ENCODE measurements at regions not wholly inside any gene's neighbourhood (a gene's known extent, or its start where the extent isn't known, plus 50 kb on each side); places are given as distances from the start of the nearest gene placed in this dataset.

DNA sequence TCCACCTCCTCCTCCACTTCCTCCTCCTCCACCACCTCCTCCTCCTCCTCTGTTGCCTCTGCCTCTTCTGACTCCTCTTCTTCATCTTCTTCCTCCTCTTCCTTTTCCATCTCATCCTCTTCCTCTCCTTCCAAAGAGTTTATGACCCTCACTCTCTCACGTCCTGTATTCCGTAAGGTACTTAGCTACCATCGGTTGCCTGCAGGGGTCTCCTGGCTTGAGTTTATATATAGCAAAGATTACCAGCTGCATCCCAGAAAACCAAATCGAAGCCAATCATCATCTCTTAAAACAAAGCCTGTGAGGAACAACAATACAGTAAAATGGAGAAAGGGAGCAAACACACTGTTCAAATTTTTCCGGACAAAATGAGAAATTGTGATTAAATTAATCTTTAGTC, 317.4 kb downstream of the C3orf38 start:
- no peak overlapping the region for H2BK5ac ChIP-seq (ENCODE audit: low read depth, low read length, poor library complexity)
- WGBS (ENCODE audit: extremely low coverage, insufficient coverage, insufficient read length): 100% methylated on average over 1 of the region's 5 CpGs

DNA sequence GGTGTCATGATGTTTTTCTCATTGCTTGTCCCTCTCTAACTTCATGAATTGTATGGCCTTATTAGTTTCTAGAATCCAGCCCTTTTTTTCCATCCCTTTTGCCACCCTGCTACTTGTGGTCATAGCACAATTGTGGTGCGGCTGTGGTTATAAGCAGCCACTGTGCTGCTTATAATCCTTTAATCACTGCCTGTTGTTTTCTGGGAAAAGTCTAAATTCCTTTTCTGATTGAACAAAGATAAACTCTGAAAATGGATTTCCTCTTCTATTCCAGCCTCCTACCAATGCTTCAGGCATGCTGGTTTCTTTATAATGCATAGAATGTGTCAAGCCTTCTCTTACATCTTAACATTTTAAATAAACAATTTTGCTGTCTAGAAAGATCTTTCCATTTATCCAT, 319.5 kb downstream of the C3orf38 start:
- WGBS (ENCODE audit: extremely low coverage, insufficient coverage, insufficient read length): no CpG with 5 or more reads among the region's 1 CpG
- Histone ChIP-seq H3K18ac (ENCODE audit: low read length) (no peak overlapping the region), H2AK5ac (ENCODE audit: low read length) (no peak overlapping the region)

More for the DNA sequence above, 317.4 kb downstream of the C3orf38 start:
- no peak overlapping the region for H3K14ac ChIP-seq (ENCODE audit: low read length)
- H2BK12ac ChIP-seq (ENCODE audit: low read length): no peak overlapping the region
- no peak overlapping the region for H3K23ac ChIP-seq (ENCODE audit: low read length)
- no peak overlapping the region for H2AFZ ChIP-seq (ENCODE audit: insufficient read depth, low read length, poor library complexity)
- no peaks in the 10 kb centered on the region for H3K79me2 ChIP-seq (ENCODE audit: control insufficient read depth, insufficient read depth, low read length, poor library complexity)
- no peak overlapping the region for H3K27ac ChIP-seq (ENCODE audit: low read depth, low read length)
- no peaks in the 10 kb centered on the region for H3K36me3 ChIP-seq (ENCODE audit: control insufficient read depth in 1 of 2, insufficient read depth in 2 of 2, low read length in 2 of 2)
- H3K27me3 ChIP-seq (ENCODE audit: insufficient read depth, low read length): no peaks in the 10 kb centered on the region
- no peak overlapping the region for H3K4me3 ChIP-seq (ENCODE audit: low read depth, low read length)
- no peak overlapping the region for H3K9ac ChIP-seq (ENCODE audit: low read length)
- H2AK5ac ChIP-seq (ENCODE audit: low read length): no peak overlapping the region
- H3K4ac ChIP-seq (ENCODE audit: low read depth, low read length): no peak overlapping the region
- H3K4me1 ChIP-seq (ENCODE audit: control insufficient read depth in 1 of 2, insufficient read depth in 2 of 2, low read length in 2 of 2): no peaks in the 10 kb centered on the region
- no peak overlapping the region for H2BK120ac ChIP-seq (ENCODE audit: insufficient read depth, low read length, poor library complexity)
- H4K91ac ChIP-seq (ENCODE audit: low read depth, low read length): no peak overlapping the region
- H3K9me3 ChIP-seq (ENCODE audit: insufficient read depth, low read depth, low read length): no peaks in the 10 kb centered on the region
- H3K79me1 ChIP-seq (ENCODE audit: low read length): no peaks in the 10 kb centered on the region
- no peak overlapping the region for H3K4me2 ChIP-seq (ENCODE audit: low read length)
- H4K8ac ChIP-seq (ENCODE audit: low read depth, low read length): no peak overlapping the region
- no peak overlapping the region for H3K18ac ChIP-seq (ENCODE audit: low read length)
- no peak overlapping the region for H4K12ac ChIP-seq (ENCODE audit: low read depth, low read length)
- no peak for DNase-seq

DNA sequence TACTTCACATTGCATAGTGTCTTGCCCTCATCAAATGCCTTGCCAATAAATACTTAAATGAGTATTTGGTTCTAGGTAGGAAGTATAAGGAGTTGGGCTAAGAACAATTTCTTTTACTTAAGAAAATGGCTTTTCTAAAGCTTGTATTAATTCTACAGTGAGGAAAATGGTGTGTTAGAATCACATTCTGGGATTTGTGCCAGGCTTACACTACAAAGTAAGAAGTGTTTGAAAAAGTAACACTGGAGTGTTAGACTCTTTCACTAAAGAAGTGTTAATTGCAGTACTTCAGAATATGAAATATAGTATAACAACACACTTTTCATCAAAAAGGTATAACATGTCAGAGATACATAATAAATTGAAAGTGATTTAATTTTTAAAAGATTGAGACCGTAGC, 328.7 kb downstream of the C3orf38 start:
- Histone ChIP-seq H3K18ac (ENCODE audit: low read length) (no peak overlapping the region), H3K14ac (ENCODE audit: low read length) (no peak overlapping the region)
- WGBS (ENCODE audit: extremely low coverage, insufficient coverage, insufficient read length): no CpG with 5 or more reads among the region's 1 CpG

More for the DNA sequence above, 319.5 kb downstream of the C3orf38 start:
- Histone ChIP-seq H3K4me3 (ENCODE audit: low read depth, low read length) (no peak overlapping the region), H3K23ac (ENCODE audit: low read length) (no peak overlapping the region), H3K4me2 (ENCODE audit: low read length) (no peak overlapping the region), H3K9me3 (ENCODE audit: insufficient read depth, low read depth, low read length) (no peaks in the 10 kb centered on the region), H3K9ac (ENCODE audit: low read length) (no peak overlapping the region), H3K36me3 (ENCODE audit: control insufficient read depth in 1 of 2, insufficient read depth in 2 of 2, low read length in 2 of 2) (no peaks in the 10 kb centered on the region), H3K14ac (ENCODE audit: low read length) (no peak overlapping the region), H3K79me2 (ENCODE audit: control insufficient read depth, insufficient read depth, low read length, poor library complexity) (no peaks in the 10 kb centered on the region), H2AFZ (ENCODE audit: insufficient read depth, low read length, poor library complexity) (no peak overlapping the region), H4K91ac (ENCODE audit: low read depth, low read length) (no peak overlapping the region), H4K12ac (ENCODE audit: low read depth, low read length) (no peak overlapping the region), H3K4ac (ENCODE audit: low read depth, low read length) (no peak overlapping the region), H3K27ac (ENCODE audit: low read depth, low read length) (no peak overlapping the region), H3K79me1 (ENCODE audit: low read length) (no peaks in the 10 kb centered on the region), H2BK5ac (ENCODE audit: low read depth, low read length, poor library complexity) (no peak overlapping the region), H4K8ac (ENCODE audit: low read depth, low read length) (no peak overlapping the region), H3K4me1 (ENCODE audit: control insufficient read depth in 1 of 2, insufficient read depth in 2 of 2, low read length in 2 of 2) (no peaks in the 10 kb centered on the region), H2BK120ac (ENCODE audit: insufficient read depth, low read length, poor library complexity) (no peak overlapping the region), H2BK12ac (ENCODE audit: low read length) (no peak overlapping the region), H3K27me3 (ENCODE audit: insufficient read depth, low read length) (no peaks in the 10 kb centered on the region)
- DNase-seq: no peak

DNA sequence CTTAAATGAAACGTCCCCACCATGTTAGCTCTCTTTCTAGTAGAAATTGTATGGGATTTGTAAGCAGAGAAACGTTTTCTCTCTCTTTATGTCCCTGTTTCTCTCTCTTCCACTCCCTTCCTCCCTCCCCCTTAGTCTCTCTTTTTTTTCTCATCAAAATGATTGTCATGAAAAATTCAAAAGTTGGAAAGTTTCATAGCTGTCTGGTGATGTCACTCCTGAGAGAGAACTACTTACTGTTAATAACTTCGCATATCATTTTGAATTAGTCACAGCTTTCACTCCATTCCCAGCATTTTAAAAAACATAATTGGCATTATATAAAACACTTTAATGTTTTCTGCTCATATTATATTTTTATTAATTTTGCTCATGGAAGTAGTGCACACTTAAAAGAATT, 331.1 kb downstream of the C3orf38 start:
- Histone ChIP-seq H4K91ac (ENCODE audit: low read depth, low read length) (no peak overlapping the region), H3K9me3 (ENCODE audit: insufficient read depth, low read depth, low read length) (no peaks in the 10 kb centered on the region), H3K4me1 (ENCODE audit: control insufficient read depth in 1 of 2, insufficient read depth in 2 of 2, low read length in 2 of 2) (no peaks in the 10 kb centered on the region), H3K79me1 (ENCODE audit: low read length) (no peaks in the 10 kb centered on the region), H3K4me3 (ENCODE audit: low read depth, low read length) (no peak overlapping the region), H3K4ac (ENCODE audit: low read depth, low read length) (no peak overlapping the region), H2AFZ (ENCODE audit: insufficient read depth, low read length, poor library complexity) (no peak overlapping the region), H3K14ac (ENCODE audit: low read length) (no peak overlapping the region), H2BK5ac (ENCODE audit: low read depth, low read length, poor library complexity) (no peak overlapping the region), H3K36me3 (ENCODE audit: control insufficient read depth in 1 of 2, insufficient read depth in 2 of 2, low read length in 2 of 2) (no peaks in the 10 kb centered on the region), H4K8ac (ENCODE audit: low read depth, low read length) (no peak overlapping the region), H2BK120ac (ENCODE audit: insufficient read depth, low read length, poor library complexity) (no peak overlapping the region), H4K12ac (ENCODE audit: low read depth, low read length) (no peak overlapping the region), H2AK5ac (ENCODE audit: low read length) (no peak overlapping the region), H3K9ac (ENCODE audit: low read length) (no peak overlapping the region), H3K18ac (ENCODE audit: low read length) (no peak overlapping the region), H3K27me3 (ENCODE audit: insufficient read depth, low read length) (no peaks in the 10 kb centered on the region), H3K23ac (ENCODE audit: low read length) (no peak overlapping the region), H3K4me2 (ENCODE audit: low read length) (no peak overlapping the region), H3K27ac (ENCODE audit: low read depth, low read length) (no peak overlapping the region), H3K79me2 (ENCODE audit: control insufficient read depth, insufficient read depth, low read length, poor library complexity) (no peaks in the 10 kb centered on the region), H2BK12ac (ENCODE audit: low read length) (no peak overlapping the region)
- no CpG with 5 or more reads among the region's 3 CpGs for WGBS (ENCODE audit: extremely low coverage, insufficient coverage, insufficient read length)
- DNase-seq: no peak

More for the DNA sequence above, 328.7 kb downstream of the C3orf38 start:
- no peak overlapping the region for H2BK120ac ChIP-seq (ENCODE audit: insufficient read depth, low read length, poor library complexity)
- H3K4me2 ChIP-seq (ENCODE audit: low read length): no peak overlapping the region
- H2BK12ac ChIP-seq (ENCODE audit: low read length): no peak overlapping the region
- H3K4me1 ChIP-seq (ENCODE audit: control insufficient read depth in 1 of 2, insufficient read depth in 2 of 2, low read length in 2 of 2): no peaks in the 10 kb centered on the region
- no peak for DNase-seq
- no peak overlapping the region for H2AFZ ChIP-seq (ENCODE audit: insufficient read depth, low read length, poor library complexity)
- H3K79me2 ChIP-seq (ENCODE audit: control insufficient read depth, insufficient read depth, low read length, poor library complexity): no peaks in the 10 kb centered on the region
- no peak overlapping the region for H4K12ac ChIP-seq (ENCODE audit: low read depth, low read length)
- H3K79me1 ChIP-seq (ENCODE audit: low read length): no peaks in the 10 kb centered on the region
- H3K4ac ChIP-seq (ENCODE audit: low read depth, low read length): no peak overlapping the region
- H3K27ac ChIP-seq (ENCODE audit: low read depth, low read length): no peak overlapping the region
- H3K27me3 ChIP-seq (ENCODE audit: insufficient read depth, low read length): no peaks in the 10 kb centered on the region
- no peak overlapping the region for H3K4me3 ChIP-seq (ENCODE audit: low read depth, low read length)
- no peaks in the 10 kb centered on the region for H3K9me3 ChIP-seq (ENCODE audit: insufficient read depth, low read depth, low read length)
- H4K91ac ChIP-seq (ENCODE audit: low read depth, low read length): no peak overlapping the region
- H4K8ac ChIP-seq (ENCODE audit: low read depth, low read length): no peak overlapping the region
- H3K36me3 ChIP-seq (ENCODE audit: control insufficient read depth in 1 of 2, insufficient read depth in 2 of 2, low read length in 2 of 2): no peaks in the 10 kb centered on the region
- no peak overlapping the region for H2BK5ac ChIP-seq (ENCODE audit: low read depth, low read length, poor library complexity)
- H3K23ac ChIP-seq (ENCODE audit: low read length): no peak overlapping the region
- H2AK5ac ChIP-seq (ENCODE audit: low read length): no peak overlapping the region
- H3K9ac ChIP-seq (ENCODE audit: low read length): no peak overlapping the region

Data from trophoblast cell (in vitro differentiated cells and primary cell).